Neural cell (in vitro differentiated cells): ENCODE measurements at regions not wholly inside any gene's neighbourhood (a gene's known extent, or its start where the extent isn't known, plus 50 kb on each side); places are given as distances from the start of the nearest gene placed in this dataset.

ENCODE experiments used
- H2AFZ ChIP-seq: fragments of 200-600, 300-800 bp; sonication (generic), shearing (Covaris generic); 2 replicates; pipeline ENCODE4 v1.6.0; 2014; ENCODE audit warnings: low read depth, mild to moderate bottlenecking, antibody characterized with exemption, low read length, moderate library complexity
- H3F3A ChIP-seq: fragments of 200-600 bp; shearing (Covaris generic); 2 replicates; pipeline ENCODE4 v1.6.1; 2016; ENCODE audit warnings: mild to moderate bottlenecking, moderate library complexity, mixed read lengths, antibody characterized with exemption, low read length; ENCODE audit not compliant: insufficient read depth, poor library complexity, severe bottlenecking
- H3K27ac ChIP-seq: fragments of 200-600, 300-800 bp; sonication (generic), shearing (Covaris generic); 2 replicates; pipeline ENCODE4 v1.5.1; 2014; ENCODE audit warnings: mild to moderate bottlenecking, low read length, moderate library complexity
- H3K27me3 ChIP-seq: fragments of 300-800, 200-600 bp; sonication (generic), shearing (Covaris generic); 2 replicates; pipeline ENCODE4 v1.6.0; 2014; ENCODE audit warnings: mild to moderate bottlenecking, low read depth, low read length, moderate library complexity; ENCODE audit not compliant: insufficient read depth
- H3K36me3 ChIP-seq: fragments of 300-800, 200-600 bp; sonication (generic), shearing (Covaris generic); 2 replicates; pipeline ENCODE4 v1.5.1; 2014; ENCODE audit warnings: mild to moderate bottlenecking, antibody characterized with exemption, low read length, moderate library complexity; ENCODE audit not compliant: insufficient read depth
- H3K4me2 ChIP-seq: fragments of 300-800, 200-600 bp; sonication (generic), shearing (Covaris generic); 2 replicates; pipeline ENCODE4 v1.6.0; 2014; ENCODE audit warnings: mild to moderate bottlenecking, low read length
- H3K4me3 ChIP-seq: fragments of 300-800, 200-600 bp; sonication (generic), shearing (Covaris generic); 2 replicates; pipeline ENCODE4 v1.5.1; 2014; ENCODE audit warnings: mild to moderate bottlenecking, low read length, moderate library complexity
- H3K79me2 ChIP-seq: fragments of 200-600 bp; shearing (Covaris generic); replicated peaks from 2 replicates; pipeline ENCODE4 v1.6.0; 2014; ENCODE audit warnings: mild to moderate bottlenecking, low read length, moderate library complexity; ENCODE audit not compliant: insufficient read depth
- H3K9ac ChIP-seq: fragments of 300-800, 200-600 bp; sonication (generic), shearing (Covaris generic); 2 replicates; pipeline ENCODE4 v1.6.1; 2016; ENCODE audit warnings: mild to moderate bottlenecking, low read length, mixed read lengths
- H3K9me2 ChIP-seq: fragments of 200-600 bp; shearing (Covaris generic); 2 replicates; pipeline ENCODE4 v1.6.1; 2016; ENCODE audit warnings: mild to moderate bottlenecking, low read length, mixed read lengths; ENCODE audit not compliant: insufficient read depth
- H3K9me3 ChIP-seq: fragments of 200-600, 300-800 bp; sonication (generic), shearing (Covaris generic); 2 replicates; pipeline ENCODE4 v1.6.1; 2016; ENCODE audit warnings: mild to moderate bottlenecking, mixed run types, low read length, moderate library complexity, mixed read lengths
- H4K20me1 ChIP-seq: fragments of 200-600 bp; shearing (Covaris generic); 2 replicates; pipeline ENCODE4 v1.6.1; 2016; ENCODE audit warnings: mild to moderate bottlenecking, mixed run types; ENCODE audit not compliant: insufficient read depth
- EP300 ChIP-seq: fragments of 450-650 bp; conservative IDR thresholded peaks from 2 replicates; pipeline ENCODE4 v1.6.1; 2014; ENCODE audit warnings: antibody characterized with exemption, mild to moderate bottlenecking, moderate library complexity; ENCODE audit not compliant: poor library complexity, severe bottlenecking
- EZH2 ChIP-seq: fragments of 200-600, 300-800 bp; shearing (Covaris generic), sonication (generic); IDR thresholded peaks from 2 replicates; pipeline ENCODE4 v1.6.1; 2014; ENCODE audit warnings: antibody characterized with exemption, low read length, borderline replicate concordance, mild to moderate bottlenecking; ENCODE audit not compliant: insufficient read depth, poor library complexity, severe bottlenecking
- MXI1 ChIP-seq: fragments of 450-650 bp; conservative IDR thresholded peaks from 2 replicates; pipeline ENCODE4 v1.6.1; 2014; ENCODE audit warnings: antibody characterized with exemption, mild to moderate bottlenecking; ENCODE audit not compliant: poor library complexity, severe bottlenecking
- POLR2AphosphoS5 ChIP-seq: IDR thresholded peaks from 2 replicates; pipeline ENCODE4 v1.6.1; 2012
- RAD21 ChIP-seq: fragments of 450-650 bp; conservative IDR thresholded peaks from 2 replicates; pipeline ENCODE4 v1.6.1; 2014; ENCODE audit warnings: antibody characterized with exemption, mild to moderate bottlenecking, moderate library complexity
- SMC3 ChIP-seq: fragments of 450-650 bp; conservative IDR thresholded peaks from 2 replicates; pipeline ENCODE4 v1.6.1; 2014; ENCODE audit warnings: antibody characterized with exemption, mild to moderate bottlenecking, moderate library complexity; ENCODE audit not compliant: poor library complexity
- TAF1 ChIP-seq: IDR thresholded peaks from 2 replicates; pipeline ENCODE4 v1.6.1; 2012; ENCODE audit warnings: low read depth
- TF ChIP-seq, protein P1 (sequence below): fragments of 450-650 bp; IDR thresholded peaks from 2 replicates; pipeline ENCODE4 v1.5.1; 2014; ENCODE audit warnings: antibody characterized with exemption, mild to moderate bottlenecking, moderate library complexity; ENCODE audit not compliant: poor library complexity, severe bottlenecking
- TF ChIP-seq, protein P2 (sequence below): IDR thresholded peaks from 2 replicates; pipeline ENCODE4 v1.6.1; 2012; ENCODE audit warnings: borderline replicate concordance

DNA sequence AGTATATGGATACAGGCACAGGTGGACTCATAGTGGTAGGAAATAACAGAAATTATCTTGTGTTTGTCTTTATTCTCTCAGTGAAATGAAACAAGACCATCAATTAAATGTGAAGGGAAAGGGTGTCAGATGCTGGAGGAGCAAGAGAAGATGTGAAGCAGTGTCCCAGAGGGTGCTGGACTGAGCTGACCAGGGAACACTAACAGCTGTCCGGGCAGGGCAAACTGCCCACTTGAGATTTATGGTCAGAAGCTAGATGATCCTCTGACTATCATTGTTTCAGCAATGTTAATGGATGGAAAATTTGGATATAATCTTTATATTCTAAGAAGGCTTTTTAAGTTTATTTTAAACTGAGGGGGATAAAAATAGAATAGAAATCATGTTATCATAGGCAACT is 267.2 kb upstream of the SLC7A11 start:
- Histone ChIP-seq H3K9me3 (no peaks in the 10 kb centered on the region), H3K79me2 (no peaks in the 10 kb centered on the region), H3K4me2 (no peak overlapping the region), H2AFZ (no peak overlapping the region), H3K27ac (no peak overlapping the region), H3F3A (no peaks in the 10 kb centered on the region), H3K4me3 (no peak overlapping the region), H3K9me2 (no peaks in the 10 kb centered on the region), H4K20me1 (no peaks in the 10 kb centered on the region), H3K27me3 (no peaks in the 10 kb centered on the region), H3K36me3 (no peaks in the 10 kb centered on the region), H3K9ac (no peak overlapping the region)
- TF ChIP-seq RAD21: no peak
- TF ChIP-seq EP300: no peak
- TF ChIP-seq TAF1: no peak
- TF ChIP-seq, protein P1, sequence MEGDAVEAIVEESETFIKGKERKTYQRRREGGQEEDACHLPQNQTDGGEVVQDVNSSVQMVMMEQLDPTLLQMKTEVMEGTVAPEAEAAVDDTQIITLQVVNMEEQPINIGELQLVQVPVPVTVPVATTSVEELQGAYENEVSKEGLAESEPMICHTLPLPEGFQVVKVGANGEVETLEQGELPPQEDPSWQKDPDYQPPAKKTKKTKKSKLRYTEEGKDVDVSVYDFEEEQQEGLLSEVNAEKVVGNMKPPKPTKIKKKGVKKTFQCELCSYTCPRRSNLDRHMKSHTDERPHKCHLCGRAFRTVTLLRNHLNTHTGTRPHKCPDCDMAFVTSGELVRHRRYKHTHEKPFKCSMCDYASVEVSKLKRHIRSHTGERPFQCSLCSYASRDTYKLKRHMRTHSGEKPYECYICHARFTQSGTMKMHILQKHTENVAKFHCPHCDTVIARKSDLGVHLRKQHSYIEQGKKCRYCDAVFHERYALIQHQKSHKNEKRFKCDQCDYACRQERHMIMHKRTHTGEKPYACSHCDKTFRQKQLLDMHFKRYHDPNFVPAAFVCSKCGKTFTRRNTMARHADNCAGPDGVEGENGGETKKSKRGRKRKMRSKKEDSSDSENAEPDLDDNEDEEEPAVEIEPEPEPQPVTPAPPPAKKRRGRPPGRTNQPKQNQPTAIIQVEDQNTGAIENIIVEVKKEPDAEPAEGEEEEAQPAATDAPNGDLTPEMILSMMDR: no peak
- TF ChIP-seq, protein P2, sequence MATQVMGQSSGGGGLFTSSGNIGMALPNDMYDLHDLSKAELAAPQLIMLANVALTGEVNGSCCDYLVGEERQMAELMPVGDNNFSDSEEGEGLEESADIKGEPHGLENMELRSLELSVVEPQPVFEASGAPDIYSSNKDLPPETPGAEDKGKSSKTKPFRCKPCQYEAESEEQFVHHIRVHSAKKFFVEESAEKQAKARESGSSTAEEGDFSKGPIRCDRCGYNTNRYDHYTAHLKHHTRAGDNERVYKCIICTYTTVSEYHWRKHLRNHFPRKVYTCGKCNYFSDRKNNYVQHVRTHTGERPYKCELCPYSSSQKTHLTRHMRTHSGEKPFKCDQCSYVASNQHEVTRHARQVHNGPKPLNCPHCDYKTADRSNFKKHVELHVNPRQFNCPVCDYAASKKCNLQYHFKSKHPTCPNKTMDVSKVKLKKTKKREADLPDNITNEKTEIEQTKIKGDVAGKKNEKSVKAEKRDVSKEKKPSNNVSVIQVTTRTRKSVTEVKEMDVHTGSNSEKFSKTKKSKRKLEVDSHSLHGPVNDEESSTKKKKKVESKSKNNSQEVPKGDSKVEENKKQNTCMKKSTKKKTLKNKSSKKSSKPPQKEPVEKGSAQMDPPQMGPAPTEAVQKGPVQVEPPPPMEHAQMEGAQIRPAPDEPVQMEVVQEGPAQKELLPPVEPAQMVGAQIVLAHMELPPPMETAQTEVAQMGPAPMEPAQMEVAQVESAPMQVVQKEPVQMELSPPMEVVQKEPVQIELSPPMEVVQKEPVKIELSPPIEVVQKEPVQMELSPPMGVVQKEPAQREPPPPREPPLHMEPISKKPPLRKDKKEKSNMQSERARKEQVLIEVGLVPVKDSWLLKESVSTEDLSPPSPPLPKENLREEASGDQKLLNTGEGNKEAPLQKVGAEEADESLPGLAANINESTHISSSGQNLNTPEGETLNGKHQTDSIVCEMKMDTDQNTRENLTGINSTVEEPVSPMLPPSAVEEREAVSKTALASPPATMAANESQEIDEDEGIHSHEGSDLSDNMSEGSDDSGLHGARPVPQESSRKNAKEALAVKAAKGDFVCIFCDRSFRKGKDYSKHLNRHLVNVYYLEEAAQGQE: no peak
- TF ChIP-seq EZH2: no peak
- no peak for TF ChIP-seq SMC3
- TF ChIP-seq MXI1: no peak
- no peak for TF ChIP-seq POLR2AphosphoS5

DNA sequence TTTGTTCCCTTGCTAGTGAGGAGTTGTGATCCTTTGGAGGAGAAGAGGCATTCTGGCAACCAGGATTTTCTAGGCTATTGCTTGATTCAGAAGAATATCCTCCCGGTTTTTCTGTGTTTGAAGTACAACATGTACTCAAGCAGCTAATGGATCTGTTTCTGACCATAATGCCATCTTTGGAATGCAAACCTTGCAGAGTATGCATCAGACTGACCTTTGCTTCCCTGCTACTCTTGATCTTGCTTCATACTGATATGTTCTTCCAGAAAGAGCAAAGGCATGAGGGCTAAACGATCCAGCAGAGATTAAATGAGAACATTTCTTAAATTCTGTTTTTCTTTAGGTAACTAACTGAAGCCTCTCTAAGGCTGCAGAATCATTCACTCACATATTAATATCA is 265.4 kb upstream of the SLC7A11 start:
- H4K20me1 ChIP-seq: no peaks in the 10 kb centered on the region
- no peak overlapping the region for H3K4me3 ChIP-seq
- H3K4me2 ChIP-seq: no peak overlapping the region

More for the DNA sequence above, 265.4 kb upstream of the SLC7A11 start:
- Histone ChIP-seq H3K27ac (no peak overlapping the region), H3K36me3 (no peaks in the 10 kb centered on the region), H3K79me2 (no peaks in the 10 kb centered on the region), H3K27me3 (no peaks in the 10 kb centered on the region), H3K9me2 (no peaks in the 10 kb centered on the region), H2AFZ (no peak overlapping the region), H3K9ac (no peak overlapping the region), H3F3A (no peaks in the 10 kb centered on the region), H3K9me3 (no peaks in the 10 kb centered on the region)
- TF ChIP-seq EP300: no peak
- no peak for TF ChIP-seq RAD21
- TF ChIP-seq, protein P2: no peak
- no peak for TF ChIP-seq MXI1
- no peak for TF ChIP-seq SMC3
- TF ChIP-seq TAF1: no peak
- TF ChIP-seq EZH2: no peak
- TF ChIP-seq, protein P1: no peak
- TF ChIP-seq POLR2AphosphoS5: no peak
